ENCODE measurements at regions not wholly inside any gene's neighbourhood (a gene's known extent, or its start where the extent isn't known, plus 50 kb on each side); places are given as distances from the start of the nearest gene placed in this dataset.
A peak's percentile ranks its signal among the peaks of the same experiment; 100 is the strongest.

- TF ChIP-seq BCOR (IDR thresholded peaks at IDR 0.05): peak; percentile 26; the same call in 1 of the 2 replicates
- TF ChIP-seq ILF3 (IDR thresholded peaks at IDR 0.05; ENCODE audit: borderline replicate concordance): no peak
- TF ChIP-seq TCF3 (CRISPR knock-in tag; IDR thresholded peaks at IDR 0.05): peak; percentile 85
- no peak for TF ChIP-seq ADNP (tag; IDR thresholded peaks at IDR 0.05)
- TF ChIP-seq ZNF778 (CRISPR knock-in tag; IDR thresholded peaks at IDR 0.05): no peak
- TF ChIP-seq KLF16 (IDR thresholded peaks at IDR 0.05): peak; percentile 77
- no peak for TF ChIP-seq ZNF780A (CRISPR knock-in tag; IDR thresholded peaks at IDR 0.05)
- TF ChIP-seq HMBOX1 (IDR thresholded peaks at IDR 0.05): peak; percentile 95
- TF ChIP-seq SMARCC2 (IDR thresholded peaks at IDR 0.05; ENCODE audit: low read depth): peak; percentile 64; the same call in 1 of the 2 replicates
- TF ChIP-seq NONO (IDR thresholded peaks at IDR 0.05; ENCODE audit: low read depth in 2 of 2, low read length in 1 of 2): no peak; a peak in 1 of 4 replicates
- no peak for TF ChIP-seq SREBF2 (CRISPR knock-in tag; IDR thresholded peaks at IDR 0.05)
- no peak for TF ChIP-seq DIDO1 (tag; IDR thresholded peaks at IDR 0.05; ENCODE audit: low read depth)
- no peak for TF ChIP-seq RFX7 (CRISPR knock-in tag; IDR thresholded peaks at IDR 0.05)
- peak; percentile 88 for TF ChIP-seq PML (IDR thresholded peaks at IDR 0.05; ENCODE audit: low read length)
- no peak for TF ChIP-seq GABPB2 (CRISPR knock-in tag; conservative IDR thresholded peaks at IDR 0.05)
- no peak for TF ChIP-seq ZNF717 (CRISPR knock-in tag; IDR thresholded peaks at IDR 0.05)
- TF ChIP-seq KDM1A (IDR thresholded peaks at IDR 0.05): peak; percentile 42 to 73; a peak in 3 of 4 replicates
- TF ChIP-seq STAG1 (CRISPR knock-in tag; IDR thresholded peaks at IDR 0.05; ENCODE audit: borderline replicate concordance): no peak
- TF ChIP-seq NR0B1 (IDR thresholded peaks at IDR 0.05; ENCODE audit: partially characterized antibody): no peak
- TF ChIP-seq CC2D1A (IDR thresholded peaks at IDR 0.05): peak; percentile 71; the same call in 1 of the 2 replicates
- TF ChIP-seq, protein P1, sequence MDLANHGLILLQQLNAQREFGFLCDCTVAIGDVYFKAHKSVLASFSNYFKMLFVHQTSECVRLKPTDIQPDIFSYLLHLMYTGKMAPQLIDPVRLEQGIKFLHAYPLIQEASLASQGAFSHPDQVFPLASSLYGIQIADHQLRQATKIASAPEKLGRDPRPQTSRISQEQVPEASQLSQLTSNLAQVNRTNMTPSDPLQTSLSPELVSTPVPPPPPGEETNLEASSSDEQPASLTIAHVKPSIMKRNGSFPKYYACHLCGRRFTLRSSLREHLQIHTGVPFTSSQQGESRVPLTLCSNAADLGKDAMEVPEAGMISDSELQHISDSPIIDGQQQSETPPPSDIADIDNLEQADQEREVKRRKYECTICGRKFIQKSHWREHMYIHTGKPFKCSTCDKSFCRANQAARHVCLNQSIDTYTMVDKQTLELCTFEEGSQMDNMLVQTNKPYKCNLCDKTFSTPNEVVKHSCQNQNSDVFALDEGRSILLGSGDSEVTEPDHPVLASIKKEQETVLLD (IDR thresholded peaks at IDR 0.05): no peak
- no peak for TF ChIP-seq XRCC3 (IDR thresholded peaks at IDR 0.05)
- TF ChIP-seq TCFL5 (CRISPR knock-in tag; conservative IDR thresholded peaks at IDR 0.05): no peak
- TF ChIP-seq ZNF277 (CRISPR knock-in tag; IDR thresholded peaks at IDR 0.05; ENCODE audit: borderline replicate concordance): no peak
- peak; percentile 93 for TF ChIP-seq EHMT2 (IDR thresholded peaks at IDR 0.05)
- peak; percentile 63; the same call in 1 of the 2 replicates for TF ChIP-seq PHB2 (IDR thresholded peaks at IDR 0.05; ENCODE audit: low read depth)
- TF ChIP-seq CBX8 (IDR thresholded peaks at IDR 0.05; ENCODE audit: borderline replicate concordance, extremely low read depth, low read depth, low read length, poor library complexity, severe bottlenecking): no peak
Observed at GRCh38 chr2:84057917-84058560, 401.0 kb downstream of the SUCLG1 start (continued).
